T-helper 2 cell treated with Interferon-gamma antibody and Interleukin-4, amounts not matched to agents 5 μg/mL and 100 μg/mL, for 36 hours (primary cell): ENCODE measurements at regions not wholly inside any gene's neighbourhood (a gene's known extent, or its start where the extent isn't known, plus 50 kb on each side); places are given as distances from the start of the nearest gene placed in this dataset.
"Not testable (repeated sequence)": the region's sequence is repeated elsewhere in the genome, so short reads cannot be mapped to it uniquely, and the experiment has no call there.

ENCODE experiments used
- DNase-seq: peaks from one replicate; pipeline ENCODE4 v3.0.0; 2021; ENCODE audit warnings: low spot score
- H3K27ac Mint-ChIP-seq: one replicate; pipeline ENCODE4 v1.8.0; 2021; ENCODE audit warnings: mild to moderate bottlenecking, mixed read lengths
- H3K27me3 Mint-ChIP-seq: one replicate; pipeline ENCODE4 v1.8.0; 2021; ENCODE audit warnings: low read depth, mixed read lengths
- H3K36me3 Mint-ChIP-seq: one replicate; pipeline ENCODE4 v1.8.0; 2021; ENCODE audit warnings: low read depth, mixed read lengths
- H3K4me1 Mint-ChIP-seq: one replicate; pipeline ENCODE4 v1.8.0; 2021; ENCODE audit warnings: low read depth, mixed read lengths
- H3K4me3 Mint-ChIP-seq: one replicate; pipeline ENCODE4 v1.8.0; 2022; ENCODE audit warnings: mild to moderate bottlenecking, moderate library complexity, mixed read lengths
- H3K9me3 Mint-ChIP-seq: one replicate; pipeline ENCODE4 v1.8.0; 2021; ENCODE audit warnings: mixed read lengths

DNA sequence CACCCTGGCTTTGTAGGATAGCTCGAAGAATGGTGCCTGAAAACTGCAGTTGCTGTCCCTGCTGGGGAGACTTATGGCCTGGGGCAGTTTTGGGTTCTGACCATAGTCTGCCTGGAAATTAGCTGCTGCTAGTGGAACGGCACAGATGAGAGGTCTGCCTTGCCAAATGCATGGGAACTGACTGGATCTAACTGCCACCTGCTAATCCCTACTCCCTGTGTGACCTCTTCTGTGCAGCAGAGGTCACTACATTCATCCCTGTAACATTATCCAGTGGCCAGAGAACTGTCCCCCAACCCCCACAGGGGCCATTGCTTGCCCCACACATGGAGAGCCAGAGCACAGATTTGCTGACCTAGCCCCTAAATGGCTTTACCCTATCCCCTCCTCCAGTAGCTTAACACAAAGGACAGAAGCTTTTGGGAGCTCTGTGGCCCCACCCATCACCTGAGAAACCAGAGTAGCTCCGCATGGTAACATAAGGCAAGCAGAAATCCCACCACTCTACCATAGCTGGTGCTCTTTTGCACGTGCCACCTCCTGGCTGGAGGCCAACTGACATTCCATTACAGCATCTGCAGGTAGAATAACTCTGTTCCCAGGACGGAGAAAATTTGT lies 840.0 kb downstream of the EPHA3 start:
- Mint-ChIP-seq H3K4me1 (no peaks in the 10 kb centered on the region), H3K9me3 (peaks cover 20% of the 10 kb centered on the region), H3K4me3 (no peak overlapping the region), H3K36me3 (no peaks in the 10 kb centered on the region), H3K27me3 (no peaks in the 10 kb centered on the region), H3K27ac (no peak overlapping the region)
- DNase-seq = no peak

DNA sequence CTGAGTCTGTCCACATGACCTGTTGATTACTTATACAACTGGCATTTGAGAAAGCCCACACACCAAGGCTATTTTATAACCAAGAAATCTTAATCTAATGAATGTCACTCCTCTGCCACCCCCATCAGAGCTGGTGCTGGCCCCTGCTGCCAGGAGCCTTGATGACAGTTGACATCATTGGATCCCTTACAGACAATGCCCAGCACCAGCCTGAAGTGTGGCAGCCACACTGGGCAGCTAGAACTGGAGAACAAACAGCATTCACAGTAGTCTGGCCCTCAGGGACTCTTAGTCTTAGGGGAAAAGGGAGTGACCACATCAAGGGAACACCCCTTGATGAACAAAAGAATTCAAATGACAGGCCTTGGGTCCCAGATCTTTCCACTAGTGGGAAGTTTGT lies 840.6 kb downstream of the EPHA3 start:
- H3K27ac Mint-ChIP-seq = no peak overlapping the region
- no peaks in the 10 kb centered on the region for H3K27me3 Mint-ChIP-seq
- H3K9me3 Mint-ChIP-seq = peaks cover 20% of the 10 kb centered on the region
- no peaks in the 10 kb centered on the region for H3K36me3 Mint-ChIP-seq
- no peak for DNase-seq
- H3K4me3 Mint-ChIP-seq = no peak overlapping the region
- H3K4me1 Mint-ChIP-seq = no peaks in the 10 kb centered on the region

DNA sequence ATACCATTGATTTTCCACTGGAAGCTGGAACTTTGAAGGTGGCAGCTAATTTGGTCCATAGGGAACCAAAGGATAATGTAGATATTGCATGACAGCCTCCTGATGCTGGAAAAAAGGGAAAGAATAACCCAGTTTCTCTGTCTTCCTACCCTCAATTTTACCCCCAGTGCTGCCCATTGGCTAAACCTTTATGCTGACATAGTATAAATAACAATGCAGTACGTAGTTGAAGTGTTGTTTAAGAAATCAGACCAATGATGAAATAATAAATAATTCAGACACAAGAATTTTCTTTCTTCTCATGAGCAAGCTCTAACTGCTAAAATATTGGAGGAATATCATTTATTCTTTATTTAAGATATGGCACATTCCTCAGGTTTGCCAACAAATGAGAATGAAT lies 843.4 kb downstream of the EPHA3 start:
- Mint-ChIP-seq H3K4me3 (no peak overlapping the region), H3K27ac (no peak overlapping the region), H3K9me3 (peaks cover 30% of the 10 kb centered on the region), H3K36me3 (no peaks in the 10 kb centered on the region), H3K27me3 (no peaks in the 10 kb centered on the region), H3K4me1 (no peaks in the 10 kb centered on the region)
- no peak for DNase-seq

DNA sequence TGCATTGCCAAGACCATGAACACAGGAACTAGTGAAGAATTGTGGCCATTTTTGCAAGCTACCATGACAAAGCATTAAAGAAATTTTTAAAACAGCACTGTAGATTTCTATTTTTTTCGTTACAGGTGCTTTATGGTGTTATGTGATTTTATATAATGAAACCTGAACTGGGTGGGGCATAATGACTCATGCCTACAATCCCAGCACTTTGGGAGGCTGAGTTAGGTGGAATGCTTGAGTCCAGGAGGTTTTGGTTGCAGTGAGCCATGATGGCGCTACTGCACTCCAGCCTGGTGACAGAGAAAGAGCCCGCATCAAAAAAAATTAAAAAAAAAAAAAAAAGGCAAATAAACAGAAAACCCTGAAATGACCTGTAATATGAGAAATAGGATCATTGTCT lies 846.7 kb downstream of the EPHA3 start:
- H3K4me1 Mint-ChIP-seq = no peaks in the 10 kb centered on the region
- peaks cover 24% of the 10 kb centered on the region for H3K9me3 Mint-ChIP-seq
- no peak overlapping the region for H3K4me3 Mint-ChIP-seq
- H3K27me3 Mint-ChIP-seq = no peaks in the 10 kb centered on the region
- H3K36me3 Mint-ChIP-seq = no peaks in the 10 kb centered on the region
- no peak overlapping the region for H3K27ac Mint-ChIP-seq
- DNase-seq = no peak

DNA sequence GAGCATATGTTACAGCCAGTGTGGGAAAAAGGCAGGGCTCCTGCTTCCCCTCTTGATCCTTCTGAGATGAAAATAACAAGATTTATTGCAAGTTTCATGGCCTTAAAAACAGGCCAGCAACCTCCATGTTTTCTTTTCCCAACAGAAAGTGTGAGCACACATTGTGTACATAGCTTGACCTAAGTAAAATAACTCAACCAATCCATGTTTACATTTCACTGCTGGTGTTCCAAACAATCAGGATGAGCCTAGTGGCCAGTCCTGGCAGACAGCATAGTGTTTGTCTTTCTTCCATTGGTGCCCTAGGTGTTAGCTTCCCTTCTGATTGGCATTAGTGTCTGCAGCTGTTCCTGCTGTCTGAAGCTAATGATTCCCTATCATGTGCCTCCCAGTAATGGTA lies 847.7 kb downstream of the EPHA3 start:
- Mint-ChIP-seq H3K27ac (no peak overlapping the region), H3K4me3 (no peak overlapping the region), H3K4me1 (no peaks in the 10 kb centered on the region), H3K9me3 (peaks cover 24% of the 10 kb centered on the region), H3K27me3 (no peaks in the 10 kb centered on the region), H3K36me3 (no peaks in the 10 kb centered on the region)
- DNase-seq = no peak

DNA sequence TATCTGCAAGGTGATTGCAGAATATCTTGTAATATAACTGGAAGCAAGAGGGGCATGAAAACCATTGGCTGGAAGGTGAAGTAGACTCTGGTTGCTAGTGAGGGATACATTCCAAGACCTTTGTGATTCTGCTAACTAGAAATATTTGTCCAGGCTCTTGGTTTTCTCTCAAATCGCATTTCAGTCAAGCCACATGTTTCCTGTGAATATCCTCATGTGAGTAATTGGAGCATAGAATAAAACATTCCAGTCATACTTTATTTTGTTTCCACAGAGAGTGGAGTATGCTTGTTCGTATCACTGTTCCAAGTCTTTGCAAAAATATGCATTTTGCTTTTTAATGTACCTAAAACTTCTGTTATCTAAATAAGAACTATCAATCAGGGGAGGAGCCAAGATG lies 850.0 kb downstream of the EPHA3 start:
- Mint-ChIP-seq H3K4me3 (no peak overlapping the region), H3K9me3 (peaks cover 24% of the 10 kb centered on the region), H3K36me3 (no peaks in the 10 kb centered on the region), H3K27ac (no peak overlapping the region), H3K27me3 (no peaks in the 10 kb centered on the region), H3K4me1 (no peaks in the 10 kb centered on the region)
- no peak for DNase-seq

DNA sequence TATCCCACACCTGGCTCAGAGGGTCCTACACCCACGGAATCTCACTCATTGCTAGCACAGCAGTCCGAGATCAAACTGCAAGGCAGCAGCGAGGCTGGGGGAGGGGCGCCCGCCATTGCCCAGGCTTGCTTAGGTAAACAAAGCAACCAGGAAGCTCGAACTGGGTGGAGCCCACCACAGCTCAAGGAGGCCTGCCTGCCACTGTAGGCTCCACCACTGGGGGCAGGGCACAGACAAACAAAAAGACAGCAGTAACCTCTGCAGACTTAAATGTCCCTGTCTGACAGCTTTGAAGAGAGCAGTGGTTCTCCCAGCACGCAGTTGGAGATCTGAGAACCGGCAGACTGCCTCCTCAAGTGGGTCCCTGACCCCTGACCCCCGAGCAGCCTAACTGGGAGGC lies 850.7 kb downstream of the EPHA3 start:
- H3K9me3 Mint-ChIP-seq = peaks cover 24% of the 10 kb centered on the region
- not testable (repeated sequence) for H3K27ac Mint-ChIP-seq, H3K27me3 Mint-ChIP-seq, DNase-seq, H3K36me3 Mint-ChIP-seq, H3K4me1 Mint-ChIP-seq, H3K4me3 Mint-ChIP-seq

DNA sequence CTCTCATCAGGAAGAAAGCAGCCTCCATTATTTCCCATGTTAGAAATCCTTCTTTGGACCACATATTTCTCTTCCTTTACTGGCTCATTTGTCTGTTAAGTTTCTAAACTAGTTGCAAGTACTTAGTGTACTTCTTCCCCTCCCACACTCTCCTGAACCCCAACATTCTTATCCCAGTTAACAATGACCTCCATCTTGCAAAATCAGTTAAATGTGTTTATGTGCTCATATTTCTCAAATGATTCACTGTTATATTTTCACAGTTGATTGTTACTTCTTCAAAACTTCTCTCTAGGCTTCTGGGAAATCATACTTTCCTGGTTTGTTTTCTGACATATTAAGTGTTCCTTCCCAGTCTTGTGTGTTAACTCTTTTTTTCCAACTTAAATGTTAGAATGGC lies 856.9 kb downstream of the EPHA3 start:
- Mint-ChIP-seq H3K27ac (no peak overlapping the region), H3K27me3 (no peaks in the 10 kb centered on the region), H3K4me1 (no peaks in the 10 kb centered on the region), H3K36me3 (no peaks in the 10 kb centered on the region), H3K4me3 (no peak overlapping the region), H3K9me3 (peaks cover 35% of the 10 kb centered on the region)
- DNase-seq = no peak

DNA sequence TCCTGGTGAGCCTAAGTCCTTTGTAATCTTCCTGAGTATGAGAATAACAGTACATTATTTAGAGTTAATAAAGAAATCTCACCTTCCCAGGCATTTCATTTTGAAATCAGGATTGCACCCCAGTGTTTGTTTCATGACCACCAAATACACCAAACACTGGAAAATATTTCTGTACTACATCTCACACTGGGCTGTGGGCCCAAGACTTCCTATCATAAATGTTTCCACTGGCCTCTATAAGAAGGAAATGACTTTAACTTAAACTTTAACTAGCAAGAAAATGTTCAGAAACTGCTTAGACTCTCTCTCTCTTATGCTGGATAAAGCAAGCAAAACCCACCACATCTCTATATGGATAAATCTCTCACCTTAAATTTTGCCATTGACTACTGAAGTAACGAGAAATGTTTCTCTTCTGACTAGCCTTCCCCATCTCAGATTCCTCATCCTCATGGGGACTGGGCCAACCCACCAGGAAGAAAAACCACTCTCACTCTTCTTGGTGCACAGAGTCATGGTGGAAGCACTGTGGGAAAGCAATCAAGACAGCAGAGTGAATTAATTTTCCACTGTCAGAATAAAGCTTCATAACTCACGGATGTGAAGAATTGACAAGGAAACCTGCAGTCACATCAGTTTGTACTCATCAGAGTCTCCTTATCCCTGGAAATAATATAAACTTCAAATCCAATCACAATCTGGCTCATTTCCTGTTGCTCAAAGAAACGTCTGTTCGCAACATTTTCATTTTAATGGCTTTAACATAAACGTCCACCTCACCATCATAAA lies 859.6 kb downstream of the EPHA3 start:
- Mint-ChIP-seq H3K4me1 (no peaks in the 10 kb centered on the region), H3K27me3 (no peaks in the 10 kb centered on the region)

DNA sequence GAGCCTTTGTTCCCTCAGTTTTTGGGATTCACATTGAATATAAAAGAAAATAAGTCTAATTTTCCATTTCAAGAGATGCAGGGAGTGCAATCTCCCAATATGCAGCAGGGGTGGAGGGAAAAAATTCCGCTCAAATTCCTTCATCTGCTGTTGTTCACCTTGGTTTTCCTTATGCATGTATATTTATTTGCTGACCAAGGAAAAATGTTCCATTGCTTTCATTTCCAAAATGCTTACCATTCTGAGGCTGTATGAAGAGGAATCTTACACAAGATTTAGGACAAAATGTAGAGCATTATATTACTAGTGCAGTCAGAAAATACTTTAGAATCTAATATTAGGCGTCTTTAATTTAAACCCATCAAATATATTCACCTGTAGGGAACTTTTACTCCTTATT lies 863.9 kb downstream of the EPHA3 start:
- Mint-ChIP-seq H3K27ac (no peak overlapping the region), H3K4me3 (no peak overlapping the region), H3K9me3 (peaks cover 36% of the 10 kb centered on the region), H3K27me3 (no peaks in the 10 kb centered on the region), H3K4me1 (no peaks in the 10 kb centered on the region), H3K36me3 (no peaks in the 10 kb centered on the region)
- no peak for DNase-seq

More for the DNA sequence above, 859.6 kb downstream of the EPHA3 start:
- Mint-ChIP-seq H3K36me3 (no peaks in the 10 kb centered on the region), H3K4me3 (no peak overlapping the region), H3K27ac (no peak overlapping the region), H3K9me3 (peaks cover 48% of the 10 kb centered on the region)
- DNase-seq = no peak

DNA sequence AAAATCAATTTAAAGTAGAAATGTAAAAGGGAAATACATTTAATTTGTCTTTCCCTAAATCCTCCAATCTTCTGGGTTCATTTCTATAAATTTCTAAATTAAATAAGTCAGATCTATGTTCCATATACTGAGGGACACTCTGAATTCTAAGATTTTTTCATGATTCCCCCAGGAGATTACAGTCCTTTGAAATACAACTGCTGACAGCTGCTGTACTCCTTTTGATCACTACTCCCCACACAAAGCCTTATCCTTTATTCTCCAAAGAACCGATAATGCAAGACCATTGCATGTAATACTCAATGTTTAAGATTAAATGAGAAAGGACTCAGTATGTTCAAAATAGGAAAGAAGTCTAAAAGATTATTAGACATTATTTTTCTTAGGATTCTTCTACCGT lies 865.7 kb downstream of the EPHA3 start:
- no peak overlapping the region for H3K4me3 Mint-ChIP-seq
- H3K27me3 Mint-ChIP-seq = no peaks in the 10 kb centered on the region
- H3K27ac Mint-ChIP-seq = no peak overlapping the region
- no peaks in the 10 kb centered on the region for H3K4me1 Mint-ChIP-seq
- H3K36me3 Mint-ChIP-seq = no peaks in the 10 kb centered on the region
- DNase-seq = no peak
- H3K9me3 Mint-ChIP-seq = peaks cover 22% of the 10 kb centered on the region

DNA sequence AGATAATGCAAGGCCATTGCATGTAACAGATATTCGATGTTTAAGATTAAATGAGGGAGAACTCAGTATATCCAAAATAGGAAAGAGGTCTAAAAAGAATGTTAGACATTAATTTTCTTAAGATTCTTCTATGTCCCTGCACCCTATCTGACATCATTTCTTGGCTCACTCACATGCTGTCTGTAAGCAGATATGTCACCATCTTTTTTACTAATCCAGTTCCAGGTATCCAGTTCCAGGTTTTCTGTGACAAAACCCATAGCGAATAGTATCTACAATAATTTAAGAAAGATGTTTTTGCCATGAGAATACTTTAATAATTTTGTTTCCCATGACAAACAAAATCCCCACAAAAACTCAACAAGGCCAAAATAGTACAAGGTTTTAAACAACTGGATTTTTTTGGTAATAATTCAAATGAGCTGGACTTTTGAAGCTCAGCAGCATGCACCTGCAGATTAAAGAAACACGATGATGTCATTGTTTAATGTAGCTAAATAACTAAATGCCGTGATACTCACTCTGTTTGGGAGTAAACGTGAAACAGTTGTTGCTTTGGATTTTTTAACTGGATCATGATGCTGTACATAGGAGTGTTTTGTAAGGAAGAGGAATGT lies 867.6 kb downstream of the EPHA3 start:
- no peak for DNase-seq
- Mint-ChIP-seq H3K9me3 (peaks cover 20% of the 10 kb centered on the region), H3K27me3 (no peaks in the 10 kb centered on the region), H3K27ac (no peak overlapping the region), H3K4me1 (no peaks in the 10 kb centered on the region), H3K4me3 (no peak overlapping the region), H3K36me3 (no peaks in the 10 kb centered on the region)

DNA sequence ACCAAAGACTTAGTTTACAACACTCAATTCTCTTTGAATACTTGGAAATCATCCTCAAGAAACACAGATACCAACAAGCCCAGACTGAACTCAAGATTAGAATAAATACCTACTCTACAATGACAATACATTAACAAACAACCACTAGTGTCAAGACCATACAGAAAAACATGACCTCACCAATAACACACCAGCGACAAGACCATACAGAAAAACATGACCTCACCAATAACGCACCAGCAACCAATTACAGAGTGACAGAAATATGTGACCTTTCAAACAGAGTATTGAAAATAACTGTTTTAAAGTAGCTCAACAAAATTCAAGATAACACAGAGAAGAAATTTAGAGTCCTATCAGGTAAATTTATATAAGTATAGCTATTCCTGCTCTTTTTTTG lies 876.0 kb downstream of the EPHA3 start:
- Mint-ChIP-seq H3K9me3 (peaks cover 50% of the 10 kb centered on the region), H3K27ac (no peak overlapping the region), H3K36me3 (no peaks in the 10 kb centered on the region), H3K4me3 (no peak overlapping the region), H3K4me1 (no peaks in the 10 kb centered on the region), H3K27me3 (no peaks in the 10 kb centered on the region)
- DNase-seq = no peak

DNA sequence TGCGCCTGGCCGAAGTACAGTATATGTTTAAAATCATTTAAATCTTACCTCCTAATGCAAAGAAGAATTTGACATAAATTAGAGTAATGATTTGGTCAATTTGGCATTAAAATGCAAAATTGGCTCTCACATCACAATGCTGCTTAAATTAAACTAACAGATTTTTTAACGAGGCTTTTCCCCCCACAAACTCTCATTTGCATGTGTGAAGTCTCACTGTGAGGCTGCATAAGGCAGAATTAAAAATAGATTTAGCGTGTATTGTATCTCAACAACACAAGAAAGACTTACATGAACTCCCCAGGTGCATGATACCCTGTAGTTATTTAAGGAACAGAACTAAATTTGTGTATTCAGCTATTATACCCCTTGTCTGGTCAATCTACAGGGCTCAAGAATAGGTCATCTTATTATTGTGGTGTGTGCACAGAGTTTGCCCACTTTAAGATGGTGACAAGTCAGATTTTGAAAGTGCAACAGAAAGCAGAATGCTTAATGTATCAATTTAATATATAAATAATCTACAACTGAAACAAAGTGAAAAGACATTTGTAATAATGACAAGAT lies 897.9 kb downstream of the EPHA3 start:
- no peak overlapping the region for H3K27ac Mint-ChIP-seq
- H3K36me3 Mint-ChIP-seq = no peaks in the 10 kb centered on the region
- no peaks in the 10 kb centered on the region for H3K27me3 Mint-ChIP-seq
- H3K4me3 Mint-ChIP-seq = no peak overlapping the region
- no peak for DNase-seq
- no peaks in the 10 kb centered on the region for H3K4me1 Mint-ChIP-seq
- H3K9me3 Mint-ChIP-seq = peaks cover 24% of the 10 kb centered on the region
